GM23338 (cell line): ENCODE measurements at regions not wholly inside any gene's neighbourhood (a gene's known extent, or its start where the extent isn't known, plus 50 kb on each side); places are given as distances from the start of the nearest gene placed in this dataset.

Experiments used
- ATAC-seq: fragments of 200-7000 bp; cut with Tn5 transposase; 3 replicates; pipeline ENCODE4 v1.9.1; 2020
- DNase-seq: peaks from one replicate; pipeline ENCODE4 v3.0.0-alpha.2; 2015; ENCODE audit warnings: low spot score
- H2AFZ ChIP-seq: fragments of 200-600 bp; sonication (generic); 2 replicates; pipeline ENCODE4 v1.8.0; 2016; ENCODE audit warnings: antibody characterized with exemption, mild to moderate bottlenecking, moderate library complexity
- H3F3A ChIP-seq: fragments of 200-600 bp; sonication (generic); replicated peaks from 2 replicates; pipeline ENCODE4 v1.8.0; 2017; ENCODE audit warnings: antibody characterized with exemption, mixed run types, low read depth
- H3K27ac ChIP-seq: fragments of 200-600 bp; sonication (generic); 2 replicates; pipeline ENCODE4 v1.6.1; 2016; ENCODE audit warnings: low read depth
- H3K27me3 ChIP-seq: fragments of 200-600 bp; sonication (generic); 2 replicates; pipeline ENCODE4 v1.8.0; 2016; ENCODE audit warnings: mild to moderate bottlenecking, mixed run types, moderate library complexity; ENCODE audit not compliant: insufficient read depth
- H3K36me3 ChIP-seq: fragments of 200-600 bp; sonication (generic); 2 replicates; pipeline ENCODE4 v1.8.0; 2016; ENCODE audit warnings: mild to moderate bottlenecking; ENCODE audit not compliant: insufficient read depth
- H3K4me1 ChIP-seq: fragments of 200-600 bp; sonication (generic); 2 replicates; pipeline ENCODE4 v1.8.0; 2016; ENCODE audit warnings: mild to moderate bottlenecking, moderate library complexity; ENCODE audit not compliant: insufficient read depth
- H3K4me2 ChIP-seq: fragments of 200-600 bp; sonication (generic); 2 replicates; pipeline ENCODE4 v1.7.1; 2017; ENCODE audit warnings: mixed run types
- H3K4me3 ChIP-seq: fragments of 200-600 bp; sonication (generic); 2 replicates; pipeline ENCODE4 v1.6.1; 2016; ENCODE audit warnings: mixed run types
- H3K79me2 ChIP-seq: fragments of 200-600 bp; sonication (generic); replicated peaks from 2 replicates; pipeline ENCODE4 v1.8.0; 2017; ENCODE audit warnings: mild to moderate bottlenecking; ENCODE audit not compliant: insufficient read depth
- H3K9me2 ChIP-seq: fragments of 200-600 bp; sonication (generic); 2 replicates; pipeline ENCODE4 v1.8.0; 2017; ENCODE audit not compliant: insufficient read depth
- H4K20me1 ChIP-seq: fragments of 200-600 bp; sonication (generic); replicated peaks from 2 replicates; pipeline ENCODE4 v1.8.0; 2017; ENCODE audit warnings: mild to moderate bottlenecking; ENCODE audit not compliant: insufficient read depth
- H3K27ac Mint-ChIP-seq: 2 replicates; pipeline ENCODE4 v1.8.0; 2020; ENCODE audit warnings: inconsistent platforms, mild to moderate bottlenecking, moderate library complexity, mixed read lengths
- H3K27me3 Mint-ChIP-seq: 3 replicates; pipeline ENCODE4 v1.8.0; 2022; ENCODE audit warnings: low read depth, mild to moderate bottlenecking, moderate library complexity, mixed read lengths, inconsistent platforms; ENCODE audit not compliant: insufficient read depth, poor library complexity
- H3K36me3 Mint-ChIP-seq: 3 replicates; pipeline ENCODE4 v1.8.0; 2021; ENCODE audit warnings: low read depth, mild to moderate bottlenecking, inconsistent platforms, moderate library complexity, mixed read lengths
- H3K4me1 Mint-ChIP-seq: 3 replicates; pipeline ENCODE4 v1.8.0; 2020; ENCODE audit warnings: mild to moderate bottlenecking, inconsistent platforms, mixed read lengths
- H3K4me3 Mint-ChIP-seq: 3 replicates; pipeline ENCODE4 v1.8.0; 2021; ENCODE audit warnings: moderate library complexity, mild to moderate bottlenecking, inconsistent platforms, mixed read lengths
- H3K9me3 Mint-ChIP-seq: 3 replicates; pipeline ENCODE4 v1.8.0; 2020; ENCODE audit warnings: moderate library complexity, mild to moderate bottlenecking, inconsistent platforms, mixed read lengths
- CREB1 ChIP-seq: fragments of 250-450 bp; sonication (Bioruptor Pico); IDR thresholded peaks from 2 replicates; pipeline ENCODE4 v1.5.0; 2020; ENCODE audit warnings: low read depth, mild to moderate bottlenecking, moderate library complexity
- EZH2phosphoT487 ChIP-seq: fragments of 200-600 bp; sonication (generic); IDR thresholded peaks from one replicate; pipeline ENCODE4 v1.8.1; 2018; ENCODE audit warnings: antibody characterized with exemption; ENCODE audit not compliant: unreplicated experiment
- JUNB ChIP-seq: IDR thresholded peaks from one replicate; pipeline ENCODE4 v1.6.1; 2016; ENCODE audit warnings: antibody characterized with exemption; ENCODE audit not compliant: unreplicated experiment
- NANOG ChIP-seq: IDR thresholded peaks from 2 replicates; pipeline ENCODE4 v1.6.1; 2016; ENCODE audit warnings: antibody characterized with exemption, borderline replicate concordance
- POLR2AphosphoS5 ChIP-seq: IDR thresholded peaks from 2 replicates; pipeline ENCODE4 v1.6.1; 2016; ENCODE audit warnings: antibody characterized with exemption, low read depth
- STAT1 ChIP-seq: IDR thresholded peaks from one replicate; pipeline ENCODE4 v1.6.1; 2016; ENCODE audit warnings: antibody characterized with exemption; ENCODE audit not compliant: unreplicated experiment
- ZNF114 ChIP-seq: fragments of 250-450 bp; sonication (Bioruptor Pico); IDR thresholded peaks from 2 replicates; pipeline ENCODE4 v1.5.0; 2020; ENCODE audit warnings: mild to moderate bottlenecking, moderate library complexity
- ZNF331 ChIP-seq: fragments of 250-450 bp; sonication (Bioruptor Pico); IDR thresholded peaks from 2 replicates; pipeline ENCODE4 v1.5.0; 2020; ENCODE audit warnings: low read depth, mild to moderate bottlenecking, moderate library complexity
- TF ChIP-seq, protein P1 (sequence below), 2 experiments: fragments of 200-600 bp in 1 of 2; sonication (generic) in 1 of 2; conservative IDR thresholded peaks; 2 replicates each; pipeline versions ENCODE4 v1.5.1 to v1.6.1; 2016 to 2017; ENCODE audit warnings: antibody characterized with exemption in 2 of 2, low read depth in 2 of 2, mild to moderate bottlenecking in 2 of 2, moderate library complexity in 1 of 2
- TF ChIP-seq, protein P2 (sequence below): IDR thresholded peaks from 2 replicates; pipeline ENCODE4 v1.6.1; 2016; ENCODE audit warnings: antibody characterized with exemption
- TF ChIP-seq, protein P3 (sequence below): fragments of 250-450 bp; sonication (Bioruptor Pico); IDR thresholded peaks from 2 replicates; pipeline ENCODE4 v1.5.0; 2020; ENCODE audit warnings: mild to moderate bottlenecking, moderate library complexity

DNA sequence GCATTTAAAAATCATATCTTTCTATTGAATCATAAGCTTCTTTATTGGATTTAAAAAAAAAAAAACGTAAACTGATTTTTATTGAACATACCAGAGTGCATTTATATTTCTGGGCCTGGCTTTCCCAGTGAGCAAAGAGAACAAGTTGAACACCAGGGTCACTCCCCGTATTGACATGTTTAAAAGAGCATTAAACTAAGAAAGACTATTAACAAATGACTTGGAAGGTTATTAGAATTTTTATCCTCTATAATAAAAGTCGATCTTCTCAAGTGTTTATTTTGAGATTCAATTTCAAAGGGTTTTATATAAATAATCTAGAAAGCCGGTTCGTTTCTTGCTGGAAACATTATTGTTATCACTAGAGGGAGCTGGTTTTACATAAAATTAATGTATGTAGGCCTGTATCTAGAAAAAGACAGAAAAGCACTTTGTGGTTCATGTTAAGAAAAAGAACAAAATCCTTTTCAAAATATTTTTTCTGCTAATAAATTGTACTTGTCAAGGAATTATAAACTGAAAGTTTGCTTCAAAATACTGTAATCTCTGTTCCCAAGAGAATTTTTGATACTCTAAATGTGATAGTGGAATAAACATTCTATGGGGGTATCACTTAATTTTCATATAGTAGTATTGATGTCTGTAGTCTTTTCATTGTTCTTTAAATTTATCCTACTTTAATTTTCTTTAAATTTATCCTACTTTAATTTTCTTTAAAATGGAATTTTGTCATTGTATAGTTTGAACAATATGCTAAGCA lies 321.8 kb upstream of the MME start:
- ATAC-seq (no peak), DNase-seq (peak; percentile 25)
- peaks cover 2% of the 10 kb centered on the region for H3K27me3 Mint-ChIP-seq
- H3K4me3 Mint-ChIP-seq: no peak overlapping the region
- no peaks in the 10 kb centered on the region for H3K9me3 Mint-ChIP-seq
- no peaks in the 10 kb centered on the region; the same call in 2 of the 3 replicates for H3K4me1 Mint-ChIP-seq
- TF ChIP-seq, protein P1, sequence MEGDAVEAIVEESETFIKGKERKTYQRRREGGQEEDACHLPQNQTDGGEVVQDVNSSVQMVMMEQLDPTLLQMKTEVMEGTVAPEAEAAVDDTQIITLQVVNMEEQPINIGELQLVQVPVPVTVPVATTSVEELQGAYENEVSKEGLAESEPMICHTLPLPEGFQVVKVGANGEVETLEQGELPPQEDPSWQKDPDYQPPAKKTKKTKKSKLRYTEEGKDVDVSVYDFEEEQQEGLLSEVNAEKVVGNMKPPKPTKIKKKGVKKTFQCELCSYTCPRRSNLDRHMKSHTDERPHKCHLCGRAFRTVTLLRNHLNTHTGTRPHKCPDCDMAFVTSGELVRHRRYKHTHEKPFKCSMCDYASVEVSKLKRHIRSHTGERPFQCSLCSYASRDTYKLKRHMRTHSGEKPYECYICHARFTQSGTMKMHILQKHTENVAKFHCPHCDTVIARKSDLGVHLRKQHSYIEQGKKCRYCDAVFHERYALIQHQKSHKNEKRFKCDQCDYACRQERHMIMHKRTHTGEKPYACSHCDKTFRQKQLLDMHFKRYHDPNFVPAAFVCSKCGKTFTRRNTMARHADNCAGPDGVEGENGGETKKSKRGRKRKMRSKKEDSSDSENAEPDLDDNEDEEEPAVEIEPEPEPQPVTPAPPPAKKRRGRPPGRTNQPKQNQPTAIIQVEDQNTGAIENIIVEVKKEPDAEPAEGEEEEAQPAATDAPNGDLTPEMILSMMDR (conservative IDR thresholded peaks at IDR 0.05; ENCODE audit: low read depth in 2 of 2): peak in 1 of 2 experiments; percentile 49; a peak in 3 of 4 replicates
- TF ChIP-seq ZNF331 (CRISPR knock-in tag) (no peak), POLR2AphosphoS5 (no peak), NANOG (no peak), CREB1 (no peak), JUNB (no peak), STAT1 (no peak)
- TF ChIP-seq, protein P2, sequence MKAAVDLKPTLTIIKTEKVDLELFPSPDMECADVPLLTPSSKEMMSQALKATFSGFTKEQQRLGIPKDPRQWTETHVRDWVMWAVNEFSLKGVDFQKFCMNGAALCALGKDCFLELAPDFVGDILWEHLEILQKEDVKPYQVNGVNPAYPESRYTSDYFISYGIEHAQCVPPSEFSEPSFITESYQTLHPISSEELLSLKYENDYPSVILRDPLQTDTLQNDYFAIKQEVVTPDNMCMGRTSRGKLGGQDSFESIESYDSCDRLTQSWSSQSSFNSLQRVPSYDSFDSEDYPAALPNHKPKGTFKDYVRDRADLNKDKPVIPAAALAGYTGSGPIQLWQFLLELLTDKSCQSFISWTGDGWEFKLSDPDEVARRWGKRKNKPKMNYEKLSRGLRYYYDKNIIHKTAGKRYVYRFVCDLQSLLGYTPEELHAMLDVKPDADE: no peak
- no peaks in the 10 kb centered on the region for H3K36me3 Mint-ChIP-seq
- H3K4me2 ChIP-seq: no peak overlapping the region
- H4K20me1 ChIP-seq: no peaks in the 10 kb centered on the region
- no peaks in the 10 kb centered on the region for H3K36me3 ChIP-seq
- H3K9me2 ChIP-seq: no peaks in the 10 kb centered on the region
- H2AFZ ChIP-seq: no peak overlapping the region
- no peaks in the 10 kb centered on the region for H3K4me1 ChIP-seq
- H3K4me3 ChIP-seq: no peak overlapping the region
- no peaks in the 10 kb centered on the region for H3K79me2 ChIP-seq
- H3F3A ChIP-seq: no peaks in the 10 kb centered on the region
- no peak overlapping the region for H3K27ac ChIP-seq
- no peak overlapping the region for H3K27ac Mint-ChIP-seq
- no peaks in the 10 kb centered on the region for H3K27me3 ChIP-seq

DNA sequence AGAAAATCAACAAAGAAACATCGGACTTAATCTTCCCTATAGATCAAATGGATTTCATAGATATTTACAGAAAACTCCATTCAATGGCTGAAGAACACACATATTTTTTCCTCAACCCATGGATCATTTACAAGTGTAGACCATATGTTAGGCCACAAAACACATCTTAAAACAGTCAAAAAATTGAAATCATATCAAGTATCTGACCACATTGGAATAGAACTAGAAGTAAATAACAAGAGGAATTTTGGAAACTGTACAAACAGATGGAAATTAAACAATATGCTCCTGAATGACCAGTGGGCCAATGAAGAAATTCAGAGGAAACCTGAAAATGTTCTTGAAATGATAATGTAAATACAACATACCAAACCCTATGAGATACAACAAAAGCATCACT lies 323.1 kb upstream of the GPR149 start:
- no peak overlapping the region for H3K27ac Mint-ChIP-seq
- no peaks in the 10 kb centered on the region for H3K27me3 Mint-ChIP-seq
- no peak overlapping the region for H3K4me3 ChIP-seq
- H3K36me3 ChIP-seq: no peaks in the 10 kb centered on the region
- H3K4me2 ChIP-seq: no peak overlapping the region
- H4K20me1 ChIP-seq: no peaks in the 10 kb centered on the region
- H3K4me1 ChIP-seq: no peaks in the 10 kb centered on the region
- no peaks in the 10 kb centered on the region for H3K79me2 ChIP-seq
- H3K27ac ChIP-seq: no peak overlapping the region
- no peak overlapping the region for H2AFZ ChIP-seq
- H3K27me3 ChIP-seq: no peaks in the 10 kb centered on the region
- no peak for DNase-seq
- no peak for ATAC-seq
- no peaks in the 10 kb centered on the region for H3K4me1 Mint-ChIP-seq
- H3K9me2 ChIP-seq: no peaks in the 10 kb centered on the region
- no peaks in the 10 kb centered on the region for H3K9me3 Mint-ChIP-seq
- H3K36me3 Mint-ChIP-seq: no peaks in the 10 kb centered on the region
- H3K4me3 Mint-ChIP-seq: no peak overlapping the region
- H3F3A ChIP-seq: no peaks in the 10 kb centered on the region
- TF ChIP-seq, protein P3, sequence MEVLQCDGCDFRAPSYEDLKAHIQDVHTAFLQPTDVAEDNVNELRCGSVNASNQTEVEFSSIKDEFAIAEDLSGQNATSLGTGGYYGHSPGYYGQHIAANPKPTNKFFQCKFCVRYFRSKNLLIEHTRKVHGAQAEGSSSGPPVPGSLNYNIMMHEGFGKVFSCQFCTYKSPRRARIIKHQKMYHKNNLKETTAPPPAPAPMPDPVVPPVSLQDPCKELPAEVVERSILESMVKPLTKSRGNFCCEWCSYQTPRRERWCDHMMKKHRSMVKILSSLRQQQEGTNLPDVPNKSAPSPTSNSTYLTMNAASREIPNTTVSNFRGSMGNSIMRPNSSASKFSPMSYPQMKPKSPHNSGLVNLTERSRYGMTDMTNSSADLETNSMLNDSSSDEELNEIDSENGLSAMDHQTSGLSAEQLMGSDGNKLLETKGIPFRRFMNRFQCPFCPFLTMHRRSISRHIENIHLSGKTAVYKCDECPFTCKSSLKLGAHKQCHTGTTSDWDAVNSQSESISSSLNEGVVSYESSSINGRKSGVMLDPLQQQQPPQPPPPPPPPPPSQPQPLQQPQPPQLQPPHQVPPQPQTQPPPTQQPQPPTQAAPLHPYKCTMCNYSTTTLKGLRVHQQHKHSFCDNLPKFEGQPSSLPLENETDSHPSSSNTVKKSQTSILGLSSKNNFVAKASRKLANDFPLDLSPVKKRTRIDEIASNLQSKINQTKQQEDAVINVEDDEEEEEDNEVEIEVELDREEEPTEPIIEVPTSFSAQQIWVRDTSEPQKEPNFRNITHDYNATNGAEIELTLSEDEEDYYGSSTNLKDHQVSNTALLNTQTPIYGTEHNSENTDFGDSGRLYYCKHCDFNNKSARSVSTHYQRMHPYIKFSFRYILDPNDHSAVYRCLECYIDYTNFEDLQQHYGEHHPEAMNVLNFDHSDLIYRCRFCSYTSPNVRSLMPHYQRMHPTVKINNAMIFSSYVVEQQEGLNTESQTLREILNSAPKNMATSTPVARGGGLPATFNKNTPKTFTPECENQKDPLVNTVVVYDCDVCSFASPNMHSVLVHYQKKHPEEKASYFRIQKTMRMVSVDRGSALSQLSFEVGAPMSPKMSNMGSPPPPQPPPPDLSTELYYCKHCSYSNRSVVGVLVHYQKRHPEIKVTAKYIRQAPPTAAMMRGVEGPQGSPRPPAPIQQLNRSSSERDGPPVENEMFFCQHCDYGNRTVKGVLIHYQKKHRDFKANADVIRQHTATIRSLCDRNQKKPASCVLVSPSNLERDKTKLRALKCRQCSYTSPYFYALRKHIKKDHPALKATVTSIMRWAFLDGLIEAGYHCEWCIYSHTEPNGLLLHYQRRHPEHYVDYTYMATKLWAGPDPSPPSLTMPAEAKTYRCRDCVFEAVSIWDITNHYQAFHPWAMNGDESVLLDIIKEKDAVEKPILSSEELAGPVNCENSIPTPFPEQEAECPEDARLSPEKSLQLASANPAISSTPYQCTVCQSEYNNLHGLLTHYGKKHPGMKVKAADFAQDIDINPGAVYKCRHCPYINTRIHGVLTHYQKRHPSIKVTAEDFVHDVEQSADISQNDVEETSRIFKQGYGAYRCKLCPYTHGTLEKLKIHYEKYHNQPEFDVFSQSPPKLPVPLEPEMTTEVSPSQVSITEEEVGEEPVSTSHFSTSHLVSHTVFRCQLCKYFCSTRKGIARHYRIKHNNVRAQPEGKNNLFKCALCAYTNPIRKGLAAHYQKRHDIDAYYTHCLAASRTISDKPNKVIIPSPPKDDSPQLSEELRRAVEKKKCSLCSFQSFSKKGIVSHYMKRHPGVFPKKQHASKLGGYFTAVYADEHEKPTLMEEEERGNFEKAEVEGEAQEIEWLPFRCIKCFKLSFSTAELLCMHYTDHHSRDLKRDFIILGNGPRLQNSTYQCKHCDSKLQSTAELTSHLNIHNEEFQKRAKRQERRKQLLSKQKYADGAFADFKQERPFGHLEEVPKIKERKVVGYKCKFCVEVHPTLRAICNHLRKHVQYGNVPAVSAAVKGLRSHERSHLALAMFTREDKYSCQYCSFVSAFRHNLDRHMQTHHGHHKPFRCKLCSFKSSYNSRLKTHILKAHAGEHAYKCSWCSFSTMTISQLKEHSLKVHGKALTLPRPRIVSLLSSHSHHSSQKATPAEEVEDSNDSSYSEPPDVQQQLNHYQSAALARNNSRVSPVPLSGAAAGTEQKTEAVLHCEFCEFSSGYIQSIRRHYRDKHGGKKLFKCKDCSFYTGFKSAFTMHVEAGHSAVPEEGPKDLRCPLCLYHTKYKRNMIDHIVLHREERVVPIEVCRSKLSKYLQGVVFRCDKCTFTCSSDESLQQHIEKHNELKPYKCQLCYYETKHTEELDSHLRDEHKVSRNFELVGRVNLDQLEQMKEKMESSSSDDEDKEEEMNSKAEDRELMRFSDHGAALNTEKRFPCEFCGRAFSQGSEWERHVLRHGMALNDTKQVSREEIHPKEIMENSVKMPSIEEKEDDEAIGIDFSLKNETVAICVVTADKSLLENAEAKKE (CRISPR knock-in tag): no peak
- TF ChIP-seq NANOG (no peak), ZNF114 (CRISPR knock-in tag) (no peak), EZH2phosphoT487 (no peak)
- TF ChIP-seq, protein P1 (conservative IDR thresholded peaks at IDR 0.05; ENCODE audit: low read depth in 2 of 2): no peak
